ENCODE measurements at regions not wholly inside any gene's neighbourhood (a gene's known extent, or its start where the extent isn't known, plus 50 kb on each side); places are given as distances from the start of the nearest gene placed in this dataset.

GRCh38 chr11:41921746-41922390, 462.4 kb upstream of the LRRC4C start:
- TF ChIP-seq POLR2A (IDR thresholded peaks at IDR 0.05; ENCODE audit: low read depth, low read length) (no peak), GATA2 (IDR thresholded peaks at IDR 0.05; ENCODE audit: insufficient read depth, insufficient read length, low read depth, low read length) (no peak), JUN (IDR thresholded peaks at IDR 0.05; ENCODE audit: borderline replicate concordance, insufficient read depth, insufficient read length, low read depth) (no peak), MAX (IDR thresholded peaks at IDR 0.05; ENCODE audit: insufficient read depth, insufficient read length) (no peak)
- TF ChIP-seq, protein P1, sequence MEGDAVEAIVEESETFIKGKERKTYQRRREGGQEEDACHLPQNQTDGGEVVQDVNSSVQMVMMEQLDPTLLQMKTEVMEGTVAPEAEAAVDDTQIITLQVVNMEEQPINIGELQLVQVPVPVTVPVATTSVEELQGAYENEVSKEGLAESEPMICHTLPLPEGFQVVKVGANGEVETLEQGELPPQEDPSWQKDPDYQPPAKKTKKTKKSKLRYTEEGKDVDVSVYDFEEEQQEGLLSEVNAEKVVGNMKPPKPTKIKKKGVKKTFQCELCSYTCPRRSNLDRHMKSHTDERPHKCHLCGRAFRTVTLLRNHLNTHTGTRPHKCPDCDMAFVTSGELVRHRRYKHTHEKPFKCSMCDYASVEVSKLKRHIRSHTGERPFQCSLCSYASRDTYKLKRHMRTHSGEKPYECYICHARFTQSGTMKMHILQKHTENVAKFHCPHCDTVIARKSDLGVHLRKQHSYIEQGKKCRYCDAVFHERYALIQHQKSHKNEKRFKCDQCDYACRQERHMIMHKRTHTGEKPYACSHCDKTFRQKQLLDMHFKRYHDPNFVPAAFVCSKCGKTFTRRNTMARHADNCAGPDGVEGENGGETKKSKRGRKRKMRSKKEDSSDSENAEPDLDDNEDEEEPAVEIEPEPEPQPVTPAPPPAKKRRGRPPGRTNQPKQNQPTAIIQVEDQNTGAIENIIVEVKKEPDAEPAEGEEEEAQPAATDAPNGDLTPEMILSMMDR (IDR thresholded peaks at IDR 0.05; ENCODE audit: extremely low read depth in 1 of 2, insufficient read depth in 1 of 2, low read depth in 1 of 2, low read length in 2 of 2): no peak

Data from endothelial cell of umbilical vein (primary cell).